Esophagus muscularis mucosa (tissue), 4 donors: ENCODE measurements at regions not wholly inside any gene's neighbourhood (a gene's known extent, or its start where the extent isn't known, plus 50 kb on each side); places are given as distances from the start of the nearest gene placed in this dataset.

Source experiments
- DNase-seq: peaks from one replicate; pipeline ENCODE4 v3.0.0-alpha.2; 2017; ENCODE audit errors: extremely low spot score
- H3K27ac ChIP-seq, 4 donors: fragments of 200-600 bp; sonication (generic); replicated peaks in 1 of 4; 1 replicate in 3 of 4; 2 replicates in 1 of 4; pipeline ENCODE4 v1.5.1; 2016 to 2019; ENCODE audit warnings: mild to moderate bottlenecking in 1 of 4
- H3K27me3 ChIP-seq, 4 donors: fragments of 200-600 bp; sonication (generic); one replicate each; pipeline versions ENCODE4 v1.5.1 to v1.6.0; 2016 to 2019
- H3K36me3 ChIP-seq, 4 donors: fragments of 200-600 bp; sonication (generic); one replicate each; pipeline ENCODE4 v1.5.1; 2016 to 2019
- H3K4me1 ChIP-seq, 4 donors: fragments of 200-600 bp; sonication (generic); one replicate each; pipeline ENCODE4 v1.5.1; 2016 to 2019
- H3K4me3 ChIP-seq, 4 donors: fragments of 200-600 bp; sonication (generic); 1 replicate in 2 of 4; 2 replicates in 2 of 4; pipeline ENCODE4 v1.5.1; 2016 to 2019; ENCODE audit warnings: mild to moderate bottlenecking in 4 of 4, moderate library complexity in 1 of 4
- H3K9me3 ChIP-seq, 4 donors: fragments of 200-600 bp; sonication (generic); 1 replicate in 3 of 4; 2 replicates in 1 of 4; pipeline ENCODE4 v1.5.1; 2016 to 2019
- EP300 ChIP-seq: sonication (generic); formaldehyde crosslinking; IDR thresholded peaks from one replicate; pipeline ENCODE4 v1.6.1; 2017; ENCODE audit warnings: antibody characterized with exemption
- POLR2A ChIP-seq: fragments of 450-650 bp; IDR thresholded peaks from one replicate; pipeline ENCODE4 v1.6.1; 2017; ENCODE audit warnings: antibody characterized with exemption, moderate library complexity, mild to moderate bottlenecking, low read depth
- POLR2AphosphoS5 ChIP-seq, 2 donors: sonication (generic); formaldehyde crosslinking; IDR thresholded peaks; one replicate each; pipeline ENCODE4 v1.6.1; 2017; ENCODE audit warnings: antibody characterized with exemption in 2 of 2
- WGBS: methylation state at CpG from one replicate; pipeline ENCODE4 v1.1.5; 2018; 5-methylcytosine and 5-hydroxymethylcytosine counted together
- intact Hi-C: fragments of 100-400 bp; cut with DNase I; formaldehyde crosslinking; loops from one replicate; pipeline ENCODE4 v1.15.1; 2023
- TF ChIP-seq, protein P1 (sequence below), 3 experiments: fragments of 200-600 bp in 2 of 3; fragments of 450-650 bp in 1 of 3; sonication (generic) in 2 of 3; IDR thresholded peaks; one replicate each; pipeline ENCODE4 v1.5.1; 2017 to 2019; ENCODE audit warnings: antibody characterized with exemption in 3 of 3, mild to moderate bottlenecking in 2 of 3, moderate library complexity in 1 of 3

DNA sequence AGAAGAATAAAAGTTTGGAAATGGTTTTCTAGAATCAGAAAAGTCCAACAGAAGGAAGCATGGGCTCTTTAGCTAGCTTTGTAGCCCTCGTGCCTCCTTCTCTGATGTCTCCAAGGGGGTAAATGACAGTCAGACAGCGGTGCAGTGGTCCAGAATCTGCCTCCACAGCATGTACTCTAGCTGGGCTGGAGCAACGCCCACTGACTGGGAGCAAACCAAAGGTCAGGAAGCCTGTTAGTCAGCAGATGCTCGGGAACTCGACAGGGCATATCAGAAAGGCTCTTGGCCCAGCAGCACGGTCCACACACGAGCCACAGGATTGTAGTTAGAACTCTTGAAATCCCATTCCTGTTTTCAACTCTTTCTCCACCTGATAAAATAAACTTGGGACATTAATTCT, 164.3 kb downstream of the GRIN2B start:
- no peak for DNase-seq

DNA sequence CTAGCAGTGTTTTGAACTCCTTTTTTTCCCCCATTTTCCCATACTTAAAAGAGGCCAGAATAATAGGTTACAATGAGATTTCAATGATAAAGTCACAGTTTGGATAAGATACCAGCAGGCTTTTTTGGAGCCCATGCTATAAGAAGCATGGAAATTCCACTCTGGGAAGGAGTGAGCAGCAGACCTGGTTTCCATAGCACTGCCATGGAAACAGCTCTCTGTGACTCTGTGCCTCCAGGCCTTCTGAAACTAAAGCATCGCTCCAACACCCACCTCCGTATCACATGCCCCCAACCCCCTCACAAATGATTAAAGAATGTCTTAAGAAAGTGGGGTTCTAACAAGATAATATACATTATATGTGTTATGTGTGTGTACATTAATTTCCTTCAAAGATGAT, 165.0 kb downstream of the GRIN2B start:
- Histone ChIP-seq H3K9me3 (no peaks in the 10 kb centered on the region), H3K27me3 (no peaks in the 10 kb centered on the region), H3K4me3 (no peak overlapping the region), H3K27ac (no peak overlapping the region), H3K4me1 (no peaks in the 10 kb centered on the region), H3K36me3 (no peaks in the 10 kb centered on the region)
- 85% methylated on average over 2 of the region's 2 CpGs for WGBS
- intact Hi-C loops: no loop called here
- DNase-seq: no peak
- TF ChIP-seq EP300: no peak
- no peak for TF ChIP-seq POLR2A
- TF ChIP-seq POLR2AphosphoS5 (IDR thresholded peaks at IDR 0.05): no peak
- TF ChIP-seq, protein P1, sequence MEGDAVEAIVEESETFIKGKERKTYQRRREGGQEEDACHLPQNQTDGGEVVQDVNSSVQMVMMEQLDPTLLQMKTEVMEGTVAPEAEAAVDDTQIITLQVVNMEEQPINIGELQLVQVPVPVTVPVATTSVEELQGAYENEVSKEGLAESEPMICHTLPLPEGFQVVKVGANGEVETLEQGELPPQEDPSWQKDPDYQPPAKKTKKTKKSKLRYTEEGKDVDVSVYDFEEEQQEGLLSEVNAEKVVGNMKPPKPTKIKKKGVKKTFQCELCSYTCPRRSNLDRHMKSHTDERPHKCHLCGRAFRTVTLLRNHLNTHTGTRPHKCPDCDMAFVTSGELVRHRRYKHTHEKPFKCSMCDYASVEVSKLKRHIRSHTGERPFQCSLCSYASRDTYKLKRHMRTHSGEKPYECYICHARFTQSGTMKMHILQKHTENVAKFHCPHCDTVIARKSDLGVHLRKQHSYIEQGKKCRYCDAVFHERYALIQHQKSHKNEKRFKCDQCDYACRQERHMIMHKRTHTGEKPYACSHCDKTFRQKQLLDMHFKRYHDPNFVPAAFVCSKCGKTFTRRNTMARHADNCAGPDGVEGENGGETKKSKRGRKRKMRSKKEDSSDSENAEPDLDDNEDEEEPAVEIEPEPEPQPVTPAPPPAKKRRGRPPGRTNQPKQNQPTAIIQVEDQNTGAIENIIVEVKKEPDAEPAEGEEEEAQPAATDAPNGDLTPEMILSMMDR (IDR thresholded peaks at IDR 0.05): no peak

More for the DNA sequence above, 164.3 kb downstream of the GRIN2B start:
- Histone ChIP-seq H3K36me3 (no peaks in the 10 kb centered on the region), H3K4me3 (no peak overlapping the region), H3K4me1 (no peaks in the 10 kb centered on the region), H3K9me3 (no peaks in the 10 kb centered on the region), H3K27me3 (no peaks in the 10 kb centered on the region), H3K27ac (no peak overlapping the region)
- intact Hi-C loops: no loop called here
- TF ChIP-seq POLR2AphosphoS5 (IDR thresholded peaks at IDR 0.05) (no peak), EP300 (no peak), POLR2A (no peak)
- TF ChIP-seq, protein P1 (IDR thresholded peaks at IDR 0.05): no peak
- WGBS: 66% methylated on average over 7 of the region's 7 CpGs

- TF ChIP-seq POLR2A (no peak), EP300 (no peak), POLR2AphosphoS5 (IDR thresholded peaks at IDR 0.05) (no peak)
- TF ChIP-seq, protein P1 (IDR thresholded peaks at IDR 0.05): no peak
- no peaks in the 10 kb centered on the region for H3K4me1 ChIP-seq
- no peaks in the 10 kb centered on the region for H3K9me3 ChIP-seq
- no peaks in the 10 kb centered on the region for H3K27me3 ChIP-seq
- intact Hi-C loops: no loop called here
- no peak overlapping the region for H3K27ac ChIP-seq
- no peak for DNase-seq
- no peak overlapping the region for H3K4me3 ChIP-seq
- no peaks in the 10 kb centered on the region for H3K36me3 ChIP-seq
Measured at GRCh38 chr12:13812168-13812567, 169.2 kb downstream of the GRIN2B start.

GRCh38 chr12:13811061-13811460, 170.3 kb downstream of the GRIN2B start:
- no peak overlapping the region for H3K27ac ChIP-seq
- H3K9me3 ChIP-seq: no peaks in the 10 kb centered on the region
- intact Hi-C loops: no loop called here
- peaks cover 0 to under 1% (median 0%) of the 10 kb centered on the region in 4 donors for H3K27me3 ChIP-seq
- no peak for DNase-seq
- TF ChIP-seq, protein P1 (IDR thresholded peaks at IDR 0.05): no peak
- TF ChIP-seq POLR2A (no peak), EP300 (no peak), POLR2AphosphoS5 (IDR thresholded peaks at IDR 0.05) (no peak)
- H3K36me3 ChIP-seq: no peaks in the 10 kb centered on the region
- 85% methylated on average over 3 of the region's 3 CpGs for WGBS
- no peaks in the 10 kb centered on the region for H3K4me1 ChIP-seq
- no peak overlapping the region for H3K4me3 ChIP-seq

GRCh38 chr12:13805041-13805440, 176.4 kb downstream of the GRIN2B start:
- intact Hi-C loops: no loop called here
- Histone ChIP-seq H3K4me1 (no peaks in the 10 kb centered on the region), H3K9me3 (no peaks in the 10 kb centered on the region), H3K27me3 (peaks cover 0 to 4% (median 0%) of the 10 kb centered on the region in 4 donors), H3K4me3 (no peak overlapping the region), H3K36me3 (no peaks in the 10 kb centered on the region), H3K27ac (no peak overlapping the region)
- no peak for DNase-seq
- 51% methylated on average over 3 of the region's 3 CpGs for WGBS
- TF ChIP-seq EP300 (no peak), POLR2A (no peak), POLR2AphosphoS5 (IDR thresholded peaks at IDR 0.05) (no peak)
